OCI-LY1 (cell line): ENCODE measurements at regions not wholly inside any gene's neighbourhood (a gene's known extent, or its start where the extent isn't known, plus 50 kb on each side); places are given as distances from the start of the nearest gene placed in this dataset.
A peak's percentile ranks its signal among the peaks of the same experiment; 100 is the strongest.

Source experiments
- H2AFZ ChIP-seq: fragments of 200-600 bp; sonication (generic), shearing (Covaris generic); 2 replicates; pipeline ENCODE4 v1.6.0; 2014; ENCODE audit warnings: antibody characterized with exemption, mild to moderate bottlenecking, low read length
- H3F3A ChIP-seq: fragments of 200-600 bp; sonication (generic), shearing (Covaris generic); 2 replicates; pipeline ENCODE4 v1.6.0; 2014; ENCODE audit warnings: mild to moderate bottlenecking, antibody characterized with exemption, low read length, moderate library complexity; ENCODE audit not compliant: insufficient read depth
- H3K27ac ChIP-seq: fragments of 200-600 bp; sonication (generic); 2 replicates; pipeline ENCODE4 v1.5.1; 2014; ENCODE audit warnings: low read length, mixed run types, mild to moderate bottlenecking, low read depth; ENCODE audit not compliant: poor library complexity, severe bottlenecking
- H3K27me3 ChIP-seq: fragments of 200-600 bp; sonication (generic); 2 replicates; pipeline ENCODE4 v1.6.0; 2014; ENCODE audit warnings: antibody characterized with exemption, mild to moderate bottlenecking, low read length, moderate library complexity; ENCODE audit not compliant: insufficient read depth
- H3K36me3 ChIP-seq: fragments of 200-600 bp; sonication (generic); 2 replicates; pipeline ENCODE4 v1.6.1; 2014; ENCODE audit warnings: mild to moderate bottlenecking, antibody characterized with exemption, low read length, moderate library complexity, mixed read lengths; ENCODE audit not compliant: insufficient read depth
- H3K4me1 ChIP-seq: fragments of 200-600 bp; sonication (generic); 2 replicates; pipeline ENCODE4 v1.5.1; 2014; ENCODE audit warnings: mild to moderate bottlenecking, low read length, moderate library complexity; ENCODE audit not compliant: insufficient read depth, severe bottlenecking
- H3K4me2 ChIP-seq: fragments of 200-600 bp; sonication (generic), shearing (Covaris generic); 2 replicates; pipeline ENCODE4 v1.6.1; 2014; ENCODE audit warnings: low read length
- H3K4me3 ChIP-seq: fragments of 200-600 bp; sonication (generic); 2 replicates; pipeline ENCODE4 v1.5.1; 2014; ENCODE audit warnings: low read length, low read depth, mild to moderate bottlenecking, mixed read lengths; ENCODE audit not compliant: poor library complexity, severe bottlenecking
- H3K79me2 ChIP-seq: fragments of 200-600 bp; shearing (Covaris generic); 2 replicates; pipeline ENCODE4 v1.6.1; 2016; ENCODE audit warnings: mixed run types, low read length, mixed read lengths; ENCODE audit not compliant: insufficient read depth
- H3K9ac ChIP-seq: fragments of 200-600 bp; sonication (generic), shearing (Covaris generic); 2 replicates; pipeline ENCODE4 v1.6.1; 2014; ENCODE audit warnings: mild to moderate bottlenecking, low read length, mixed read lengths
- H3K9me2 ChIP-seq: fragments of 200-600 bp; sonication (generic), shearing (Covaris generic); 2 replicates; pipeline ENCODE4 v1.6.1; 2014; ENCODE audit warnings: low read depth, mild to moderate bottlenecking, low read length, mixed read lengths
- H3K9me3 ChIP-seq: fragments of 200-600 bp; shearing (Covaris generic); 2 replicates; pipeline ENCODE4 v1.6.1; 2014; ENCODE audit warnings: low read length, mixed read lengths
- H4K20me1 ChIP-seq: fragments of 200-600 bp; sonication (generic), shearing (Covaris generic); 2 replicates; pipeline ENCODE4 v1.6.0; 2016; ENCODE audit warnings: mild to moderate bottlenecking, low read length; ENCODE audit not compliant: insufficient read depth
- EZH2 ChIP-seq: fragments of 200-600 bp; sonication (generic), shearing (Covaris generic); IDR thresholded peaks from 2 replicates; pipeline ENCODE4 v1.8.0; 2017; ENCODE audit warnings: borderline replicate concordance, mixed run types, mild to moderate bottlenecking, antibody characterized with exemption, low read length, moderate library complexity, mixed read lengths
- TF ChIP-seq, protein P1 (sequence below): fragments of 200-600 bp; sonication (generic), shearing (Covaris generic); IDR thresholded peaks from 2 replicates; pipeline ENCODE4 v1.5.1; 2017; ENCODE audit warnings: mild to moderate bottlenecking, antibody characterized with exemption, low read length, moderate library complexity, mixed read lengths

GRCh38 chr5:114898602-114899001 is 271.1 kb downstream of the TRIM36 start:
- H3K27me3 ChIP-seq, result no peaks in the 10 kb centered on the region
- no peaks in the 10 kb centered on the region for H3K36me3 ChIP-seq
- H3K4me1 ChIP-seq, result no peaks in the 10 kb centered on the region
- no peaks in the 10 kb centered on the region for H3K9me3 ChIP-seq
- TF ChIP-seq EZH2, result no peak
- TF ChIP-seq, protein P1, sequence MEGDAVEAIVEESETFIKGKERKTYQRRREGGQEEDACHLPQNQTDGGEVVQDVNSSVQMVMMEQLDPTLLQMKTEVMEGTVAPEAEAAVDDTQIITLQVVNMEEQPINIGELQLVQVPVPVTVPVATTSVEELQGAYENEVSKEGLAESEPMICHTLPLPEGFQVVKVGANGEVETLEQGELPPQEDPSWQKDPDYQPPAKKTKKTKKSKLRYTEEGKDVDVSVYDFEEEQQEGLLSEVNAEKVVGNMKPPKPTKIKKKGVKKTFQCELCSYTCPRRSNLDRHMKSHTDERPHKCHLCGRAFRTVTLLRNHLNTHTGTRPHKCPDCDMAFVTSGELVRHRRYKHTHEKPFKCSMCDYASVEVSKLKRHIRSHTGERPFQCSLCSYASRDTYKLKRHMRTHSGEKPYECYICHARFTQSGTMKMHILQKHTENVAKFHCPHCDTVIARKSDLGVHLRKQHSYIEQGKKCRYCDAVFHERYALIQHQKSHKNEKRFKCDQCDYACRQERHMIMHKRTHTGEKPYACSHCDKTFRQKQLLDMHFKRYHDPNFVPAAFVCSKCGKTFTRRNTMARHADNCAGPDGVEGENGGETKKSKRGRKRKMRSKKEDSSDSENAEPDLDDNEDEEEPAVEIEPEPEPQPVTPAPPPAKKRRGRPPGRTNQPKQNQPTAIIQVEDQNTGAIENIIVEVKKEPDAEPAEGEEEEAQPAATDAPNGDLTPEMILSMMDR, result peak; percentile 17; the same call in 1 of the 2 replicates
- H3K4me3 ChIP-seq, result no peak overlapping the region
- no peak overlapping the region for H3K9ac ChIP-seq
- no peak overlapping the region for H3K27ac ChIP-seq
- H3K9me2 ChIP-seq, result no peaks in the 10 kb centered on the region
- H3K4me2 ChIP-seq, result no peak overlapping the region
- H2AFZ ChIP-seq, result no peak overlapping the region
- H3K79me2 ChIP-seq, result no peaks in the 10 kb centered on the region
- H4K20me1 ChIP-seq, result no peaks in the 10 kb centered on the region
- H3F3A ChIP-seq, result no peaks in the 10 kb centered on the region

DNA sequence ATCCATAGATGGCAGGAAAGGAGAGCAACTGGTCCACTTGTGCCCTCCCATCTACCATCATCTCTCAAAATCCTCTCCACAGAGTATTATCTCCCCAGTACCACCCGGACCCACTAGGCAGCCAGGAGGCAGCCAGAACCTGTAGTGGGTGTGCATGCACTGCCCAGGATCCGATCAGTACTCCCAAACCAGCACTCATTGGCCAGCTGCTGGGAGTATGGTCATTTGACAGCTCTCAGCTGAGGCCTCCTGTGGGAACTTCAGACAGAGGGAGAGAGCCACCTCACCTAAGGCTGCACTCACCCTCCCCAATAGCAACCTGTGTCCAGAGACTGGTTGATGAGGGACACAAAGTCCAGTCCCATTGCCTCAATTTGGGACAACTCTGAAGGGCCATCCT is 286.0 kb downstream of the TRIM36 start:
- Histone ChIP-seq H3K27ac (no peak overlapping the region), H3K9me2 (no peaks in the 10 kb centered on the region), H3K9me3 (no peaks in the 10 kb centered on the region), H3K9ac (no peak overlapping the region), H3F3A (no peaks in the 10 kb centered on the region), H3K4me2 (no peak overlapping the region), H2AFZ (no peak overlapping the region), H3K36me3 (no peaks in the 10 kb centered on the region), H3K4me3 (no peak overlapping the region), H3K4me1 (no peaks in the 10 kb centered on the region), H4K20me1 (no peaks in the 10 kb centered on the region), H3K79me2 (no peaks in the 10 kb centered on the region), H3K27me3 (no peaks in the 10 kb centered on the region)
- no peak for TF ChIP-seq EZH2
- TF ChIP-seq, protein P1, result no peak

DNA sequence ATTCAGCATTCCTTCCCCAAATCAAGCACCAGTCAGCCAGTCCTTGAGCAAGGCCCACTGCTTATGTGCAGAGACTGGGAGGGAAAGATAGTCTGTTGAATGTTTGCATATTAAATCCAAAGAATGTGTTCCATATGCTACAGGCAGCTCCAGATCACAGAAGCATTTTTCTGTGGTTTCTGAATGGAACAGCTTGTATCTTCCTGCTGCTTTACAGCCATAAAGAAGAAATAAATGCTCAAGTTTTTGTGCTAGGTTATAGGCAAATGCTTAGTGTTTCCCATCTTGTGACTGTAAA is 310.3 kb downstream of the TRIM36 start:
- TF ChIP-seq, protein P1, result no peak
- TF ChIP-seq EZH2, result no peak
- H3K4me2 ChIP-seq, result no peak overlapping the region
- no peak overlapping the region for H3K9ac ChIP-seq

More for the DNA sequence above, 310.3 kb downstream of the TRIM36 start:
- no peak overlapping the region for H2AFZ ChIP-seq
- no peaks in the 10 kb centered on the region for H4K20me1 ChIP-seq
- no peaks in the 10 kb centered on the region for H3K9me3 ChIP-seq
- H3K79me2 ChIP-seq, result no peaks in the 10 kb centered on the region
- H3K27ac ChIP-seq, result no peak overlapping the region
- H3K4me1 ChIP-seq, result no peaks in the 10 kb centered on the region
- no peaks in the 10 kb centered on the region for H3K27me3 ChIP-seq
- no peaks in the 10 kb centered on the region for H3F3A ChIP-seq
- no peaks in the 10 kb centered on the region for H3K9me2 ChIP-seq
- H3K36me3 ChIP-seq, result no peaks in the 10 kb centered on the region
- H3K4me3 ChIP-seq, result no peak overlapping the region
